HG03280 (cell line): ENCODE measurements at regions not wholly inside any gene's neighbourhood (a gene's known extent, or its start where the extent isn't known, plus 50 kb on each side); places are given as distances from the start of the nearest gene placed in this dataset.

Experiments
- ATAC-seq: cut with Tn5 transposase; IDR thresholded peaks from one replicate; pipeline ENCODE4 v1.9.1; 2021; ENCODE audit warnings: mild to moderate bottlenecking, moderate library complexity; ENCODE audit not compliant: unreplicated experiment

DNA sequence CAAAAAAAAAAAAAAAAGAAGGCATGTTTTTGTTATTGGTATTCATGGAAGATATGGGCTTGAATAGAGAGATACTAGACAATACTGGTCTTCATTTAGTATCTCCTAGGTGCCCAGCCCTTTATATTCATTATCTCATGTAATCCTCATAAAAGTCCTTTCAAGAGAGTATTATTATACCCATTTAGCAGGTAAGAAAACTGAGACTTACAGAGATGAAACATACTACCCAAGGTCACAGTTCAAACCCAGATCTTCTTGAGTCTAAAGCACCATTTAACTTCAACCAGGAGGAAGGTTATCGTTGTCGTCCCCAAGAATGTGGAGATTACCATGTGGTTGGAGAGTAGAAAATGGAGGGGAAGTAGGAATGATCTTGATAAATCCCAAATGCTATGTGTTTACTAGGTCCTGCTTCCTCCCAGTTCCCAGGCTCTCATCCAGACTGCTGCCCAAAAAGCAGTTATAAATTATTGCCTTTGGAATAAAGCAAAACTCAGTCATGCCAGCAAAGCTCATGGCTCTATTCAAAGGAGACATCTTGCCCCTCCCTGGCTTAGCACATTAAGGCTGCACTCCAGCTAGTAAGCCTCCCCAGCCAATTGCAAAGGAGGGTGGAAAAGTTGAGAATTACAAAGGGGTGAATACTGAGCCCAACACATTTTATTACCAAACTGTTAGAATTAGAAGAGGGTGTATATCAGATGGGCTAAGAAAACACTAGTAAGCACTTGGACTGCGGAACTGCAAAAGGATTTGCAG lies 163.9 kb downstream of the PIK3R1 start:
- ATAC-seq: no peak

GRCh38 chr5:68380078-68380477 lies 164.5 kb downstream of the PIK3R1 start:
- ATAC-seq: no peak

DNA sequence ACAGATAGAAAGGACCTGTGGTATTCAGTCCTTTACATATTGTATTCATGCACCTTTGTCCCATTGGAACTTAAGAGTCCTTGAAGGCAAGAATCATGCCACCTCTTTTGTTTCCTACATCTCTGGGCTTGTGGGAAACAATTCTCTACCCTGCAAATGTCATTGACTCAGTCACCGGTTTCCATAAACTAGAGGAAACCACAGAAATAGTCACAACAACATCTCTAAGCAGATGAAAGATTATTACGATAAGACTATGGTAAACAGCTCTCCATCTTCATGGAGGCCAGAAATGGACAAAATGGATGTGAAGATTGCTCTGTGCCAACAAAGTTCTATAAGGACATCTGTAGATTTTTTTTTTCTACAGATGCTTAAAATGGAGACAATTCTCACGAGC lies 165.5 kb downstream of the PIK3R1 start:
- ATAC-seq: no peak

DNA sequence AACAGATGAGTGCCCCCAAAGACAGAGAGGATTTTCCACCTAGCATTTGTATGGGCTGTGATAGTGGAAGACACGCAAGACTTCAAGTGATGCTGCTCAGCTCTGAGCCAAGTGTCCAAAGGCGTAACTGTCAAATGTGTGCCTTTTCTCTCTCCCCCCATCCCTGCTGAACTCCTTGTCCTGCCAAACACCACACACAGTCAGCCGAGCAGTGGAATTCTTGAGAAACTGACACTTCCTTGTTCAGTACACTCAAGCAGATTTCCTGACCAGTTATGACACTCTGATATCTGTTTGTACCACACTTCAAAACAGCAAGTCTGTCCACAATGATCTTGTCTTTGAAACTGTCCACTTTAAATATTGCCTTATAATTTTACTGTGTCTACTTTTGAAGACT lies 166.4 kb downstream of the PIK3R1 start:
- ATAC-seq: no peak

DNA sequence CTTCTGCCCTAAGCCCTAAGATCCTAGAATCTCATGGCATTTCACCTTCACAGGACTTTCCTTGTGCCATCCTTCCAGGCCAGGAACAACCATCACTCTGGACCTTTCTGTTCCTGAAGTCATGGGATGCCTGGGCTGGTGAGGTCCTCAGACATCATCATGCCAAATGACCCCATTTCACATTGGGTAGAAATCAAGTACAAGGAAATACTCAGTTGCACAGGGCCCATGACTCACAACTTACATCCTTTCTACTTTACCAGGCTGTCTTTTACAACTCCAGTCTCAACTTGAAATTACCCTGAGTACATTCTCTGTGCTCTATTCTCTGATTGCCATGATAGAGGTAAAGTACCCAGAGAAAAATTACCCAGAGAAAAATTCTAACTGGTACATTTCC lies 167.1 kb downstream of the PIK3R1 start:
- ATAC-seq: no peak

- ATAC-seq: no peak
These were observed 168.3 kb downstream of the PIK3R1 start for GRCh38 chr5:68383888-68384310.

- ATAC-seq: no peak
These were observed 169.5 kb downstream of the PIK3R1 start for GRCh38 chr5:68384936-68385594.

- ATAC-seq: no peak
These were observed 170.4 kb downstream of the PIK3R1 start for GRCh38 chr5:68385936-68386335.

- no peak for ATAC-seq
These were observed 171.7 kb downstream of the PIK3R1 start for GRCh38 chr5:68387074-68387796.

DNA sequence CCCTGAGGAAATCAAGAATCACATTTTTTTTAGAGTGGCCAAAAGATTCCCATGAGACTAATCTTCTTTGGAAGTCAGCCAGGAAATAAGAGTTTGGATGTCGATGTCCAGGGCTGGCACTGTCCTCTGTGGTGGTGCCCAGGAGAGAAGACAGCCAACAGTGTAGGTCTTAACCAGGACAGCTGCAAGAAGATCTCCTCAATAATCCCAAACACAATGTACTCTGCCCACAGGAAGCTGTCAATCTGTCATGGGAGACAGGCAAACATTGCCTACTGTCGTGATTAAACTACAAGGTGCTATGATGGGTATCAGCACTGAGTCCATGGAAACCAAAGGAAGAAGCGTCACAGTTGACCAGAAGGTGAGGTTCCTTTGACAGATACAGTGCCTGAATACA lies 174.1 kb downstream of the PIK3R1 start:
- ATAC-seq: no peak

GRCh38 chr5:68392617-68393016 lies 177.1 kb downstream of the PIK3R1 start:
- ATAC-seq: no peak

DNA sequence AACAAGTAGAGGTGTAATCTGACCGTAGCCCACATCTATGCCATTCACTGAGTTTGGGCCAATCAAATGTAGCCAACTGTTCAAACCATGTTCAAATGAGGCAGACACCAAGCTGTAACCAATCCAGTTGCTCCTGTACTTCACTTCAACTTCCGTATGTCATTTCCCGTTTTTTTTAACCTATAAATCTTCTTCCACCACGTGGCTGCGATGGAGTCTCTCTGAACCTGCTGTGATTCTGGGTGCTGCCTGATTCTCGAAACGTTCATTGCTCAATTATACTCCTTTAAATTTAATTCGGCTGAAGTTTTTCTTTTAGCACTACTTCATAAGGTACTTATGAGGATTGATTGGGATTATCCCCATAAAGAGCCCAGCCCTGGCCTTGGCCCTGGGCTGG lies 179.7 kb downstream of the PIK3R1 start:
- no peak for ATAC-seq

- no peak for ATAC-seq
These were observed 180.5 kb downstream of the PIK3R1 start for GRCh38 chr5:68395926-68396511.

GRCh38 chr5:68396722-68397121 lies 181.2 kb downstream of the PIK3R1 start:
- ATAC-seq: no peak

GRCh38 chr5:68398146-68398812 lies 182.7 kb downstream of the PIK3R1 start:
- ATAC-seq: no peak

- ATAC-seq: no peak
These were observed 187.7 kb downstream of the PIK3R1 start for GRCh38 chr5:68403301-68403700.

GRCh38 chr5:68404246-68404645 lies 188.7 kb downstream of the PIK3R1 start:
- ATAC-seq: no peak

- ATAC-seq: no peak
These were observed 189.6 kb downstream of the PIK3R1 start for GRCh38 chr5:68405026-68405684.

DNA sequence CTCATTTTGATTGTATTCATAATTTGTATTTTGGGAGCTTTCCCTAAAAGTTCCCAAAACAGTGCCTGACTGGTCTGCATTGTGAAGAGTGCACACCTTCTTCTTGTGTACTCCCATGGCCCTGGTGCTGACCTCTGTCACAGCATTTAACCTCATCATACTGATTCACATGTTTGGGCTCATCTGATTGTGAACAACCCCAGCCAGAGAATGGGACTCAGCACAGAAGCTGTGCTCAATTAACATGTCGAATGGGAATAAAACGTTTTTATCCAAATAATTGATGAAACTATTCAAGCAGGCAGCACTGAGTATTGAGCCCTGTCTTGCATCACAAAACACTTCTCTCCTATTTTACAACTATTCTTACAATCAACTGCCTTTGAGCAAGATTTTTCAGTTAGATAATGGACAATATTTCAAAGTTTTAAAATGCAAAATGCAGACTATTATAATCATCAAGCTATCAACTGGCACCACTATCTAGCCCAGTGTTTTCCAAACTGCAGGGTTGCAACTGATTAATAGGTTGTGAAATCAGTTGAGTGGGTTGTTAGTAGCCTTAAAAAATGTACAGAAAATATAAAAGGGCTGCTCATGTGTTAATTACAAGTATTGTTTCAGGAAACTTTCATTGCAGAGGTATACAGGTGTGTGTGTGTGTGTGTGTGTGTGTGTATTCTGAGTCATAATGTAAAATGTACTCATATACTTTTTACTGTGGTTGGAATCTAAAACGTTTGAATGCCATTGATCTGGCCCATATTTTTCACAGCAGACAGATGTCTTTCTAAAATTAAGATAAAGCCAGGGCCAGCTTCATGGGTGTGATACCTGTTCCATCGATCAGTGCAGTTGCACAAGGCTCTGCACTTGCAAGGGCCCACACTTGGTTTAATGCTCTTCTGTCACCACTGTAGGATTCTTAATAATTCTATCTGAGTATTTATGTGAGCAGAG lies 190.5 kb downstream of the PIK3R1 start:
- ATAC-seq: peak; percentile 21
